ENCODE measurements at regions not wholly inside any gene's neighbourhood (a gene's known extent, or its start where the extent isn't known, plus 50 kb on each side); places are given as distances from the start of the nearest gene placed in this dataset.

DNA sequence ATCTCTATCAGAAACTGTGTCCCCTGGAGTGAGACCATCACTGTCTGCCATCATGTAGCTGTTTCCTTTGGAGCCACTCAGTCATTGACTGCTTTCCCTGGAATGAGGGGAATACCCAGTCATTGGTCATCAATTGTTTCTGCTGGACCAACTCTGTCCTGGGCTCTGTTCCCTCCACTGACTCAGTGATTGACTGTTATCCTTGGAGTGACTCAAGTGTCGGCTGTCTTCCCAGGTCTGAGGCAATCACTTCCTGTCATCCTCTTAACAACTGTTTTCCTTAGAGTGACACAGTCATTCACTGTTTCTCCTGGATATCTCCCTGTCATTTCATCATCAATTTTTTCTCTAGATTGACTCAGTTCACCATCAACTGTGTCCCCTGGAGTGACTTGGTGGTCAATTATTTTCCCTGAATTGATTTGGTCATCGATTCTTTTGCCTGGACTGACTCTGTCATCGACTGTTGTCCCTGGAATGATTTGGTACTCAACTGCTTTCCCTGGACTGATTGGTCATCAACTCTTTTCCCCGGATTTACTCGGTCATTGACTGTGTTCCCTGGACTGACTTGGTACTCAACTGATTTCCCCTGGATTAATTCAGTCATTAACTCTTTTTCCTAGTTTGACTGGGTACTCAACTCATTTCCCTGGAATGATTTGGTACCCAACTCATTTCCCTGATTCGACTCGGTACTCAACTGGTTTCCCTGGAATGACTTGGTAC, 327.9 kb upstream of the VCX start:
- Histone ChIP-seq H4K20me1 (ENCODE audit: insufficient read depth, low read length) (no peaks in the 10 kb centered on the region), H3K27me3 (ENCODE audit: control insufficient read depth in 1 of 2, insufficient read depth in 2 of 2, low read length in 2 of 2) (no peaks in the 10 kb centered on the region), H3K27ac (ENCODE audit: extremely low read length, insufficient read depth, low read length) (no peak overlapping the region), H3K9ac (ENCODE audit: insufficient read depth, low read depth, low read length) (no peak overlapping the region), H3K79me2 (ENCODE audit: insufficient read depth, low read length) (no peaks in the 10 kb centered on the region), H3K4me1 (ENCODE audit: insufficient read depth, low read length) (no peaks in the 10 kb centered on the region), H3K36me3 (replicated peaks in 1 of 2; ENCODE audit: control insufficient read depth in 1 of 2, insufficient read depth in 2 of 2, low read length in 2 of 2) (no peaks in the 10 kb centered on the region), H3K4me2 (ENCODE audit: low read depth, low read length) (no peak overlapping the region), H3K9me3 (ENCODE audit: low read length) (no peaks in the 10 kb centered on the region), H2AFZ (ENCODE audit: low read length) (no peak overlapping the region), H3K4me3 (replicated peaks in 1 of 3; ENCODE audit: insufficient read depth in 1 of 3, low read depth in 2 of 3, low read length in 3 of 3) (no peak overlapping the region)
- intact Hi-C loops (cut with micrococcal nuclease; ENCODE audit: unreplicated experiment), result no loop called here
- WGBS (ENCODE audit: low lambda C conversion rate), result 3% methylated on average over 7 of the region's 7 CpGs
- in situ Hi-C loops (cut with HindIII; ENCODE audit: extremely low pct_ligation_motif_present, low pct_unique_long_range_greater_than_20kb), result no loop called here
- DNase-seq (ENCODE audit: low spot score) (no peak), ATAC-seq (no peak), FAIRE-seq (no peak)
- TF ChIP-seq ZNF10 (CRISPR knock-in tag; IDR thresholded peaks at IDR 0.05; ENCODE audit: borderline replicate concordance, low read depth) (no peak), ZNF747 (CRISPR knock-in tag; IDR thresholded peaks at IDR 0.05; ENCODE audit: borderline replicate concordance) (no peak), SRSF4 (IDR thresholded peaks at IDR 0.05; ENCODE audit: low read depth, low read length, poor library complexity, severe bottlenecking) (no peak), SYNCRIP (IDR thresholded peaks at IDR 0.05; ENCODE audit: insufficient read depth, low read depth, low read length) (no peak), ZNF567 (CRISPR knock-in tag; IDR thresholded peaks at IDR 0.05; ENCODE audit: borderline replicate concordance) (no peak), MIXL1 (CRISPR knock-in tag; IDR thresholded peaks at IDR 0.05) (no peak), ZNF737 (CRISPR knock-in tag; IDR thresholded peaks at IDR 0.05; ENCODE audit: borderline replicate concordance) (no peak), ZNF234 (CRISPR knock-in tag; conservative IDR thresholded peaks at IDR 0.05) (no peak), ZSCAN20 (CRISPR knock-in tag; IDR thresholded peaks at IDR 0.05; ENCODE audit: borderline replicate concordance) (no peak), TBP (CRISPR knock-in tag; IDR thresholded peaks at IDR 0.05) (no peak)
- TF ChIP-seq, protein P1, sequence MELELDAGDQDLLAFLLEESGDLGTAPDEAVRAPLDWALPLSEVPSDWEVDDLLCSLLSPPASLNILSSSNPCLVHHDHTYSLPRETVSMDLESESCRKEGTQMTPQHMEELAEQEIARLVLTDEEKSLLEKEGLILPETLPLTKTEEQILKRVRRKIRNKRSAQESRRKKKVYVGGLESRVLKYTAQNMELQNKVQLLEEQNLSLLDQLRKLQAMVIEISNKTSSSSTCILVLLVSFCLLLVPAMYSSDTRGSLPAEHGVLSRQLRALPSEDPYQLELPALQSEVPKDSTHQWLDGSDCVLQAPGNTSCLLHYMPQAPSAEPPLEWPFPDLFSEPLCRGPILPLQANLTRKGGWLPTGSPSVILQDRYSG (CRISPR knock-in tag; IDR thresholded peaks at IDR 0.05), result no peak
- TF ChIP-seq, protein P2, sequence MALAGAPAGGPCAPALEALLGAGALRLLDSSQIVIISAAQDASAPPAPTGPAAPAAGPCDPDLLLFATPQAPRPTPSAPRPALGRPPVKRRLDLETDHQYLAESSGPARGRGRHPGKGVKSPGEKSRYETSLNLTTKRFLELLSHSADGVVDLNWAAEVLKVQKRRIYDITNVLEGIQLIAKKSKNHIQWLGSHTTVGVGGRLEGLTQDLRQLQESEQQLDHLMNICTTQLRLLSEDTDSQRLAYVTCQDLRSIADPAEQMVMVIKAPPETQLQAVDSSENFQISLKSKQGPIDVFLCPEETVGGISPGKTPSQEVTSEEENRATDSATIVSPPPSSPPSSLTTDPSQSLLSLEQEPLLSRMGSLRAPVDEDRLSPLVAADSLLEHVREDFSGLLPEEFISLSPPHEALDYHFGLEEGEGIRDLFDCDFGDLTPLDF (CRISPR knock-in tag; IDR thresholded peaks at IDR 0.05), result no peak
- no TSS peak for BruUV-seq (replicated peaks)
- ChIA-PET CTCF (ENCODE audit: low intra/inter-chr PET ratio, low total read pairs) (no interaction called here), POLR2A (no interaction called here)

All from HepG2 (cell line).